Keratinocyte (primary cell): ENCODE measurements at regions not wholly inside any gene's neighbourhood (a gene's known extent, or its start where the extent isn't known, plus 50 kb on each side); places are given as distances from the start of the nearest gene placed in this dataset.

ENCODE experiments used
- DNase-seq: peaks from one replicate; pipeline ENCODE4 v3.0.0-alpha.2; 2011; ENCODE audit warnings: low read depth, missing footprints, low spot score
- FAIRE-seq: peaks from 2 replicates; lab custom pipeline; 2011; peaks lifted over from hg19 to GRCh38; lab: Jason Lieb, UNC
- H2AFZ ChIP-seq: 2 replicates; pipeline ENCODE4 v1.6.0; 2012; ENCODE audit warnings: low read length, control low read depth, inconsistent platforms; ENCODE audit not compliant: control insufficient read depth
- H3K27ac ChIP-seq: 2 replicates; pipeline ENCODE4 v1.5.1; 2011; ENCODE audit warnings: low read length; ENCODE audit not compliant: control insufficient read depth, insufficient read depth
- H3K27me3 ChIP-seq: 3 replicates; pipeline ENCODE4 v1.6.0; 2011; ENCODE audit warnings: low read length; ENCODE audit not compliant: control insufficient read depth, insufficient read depth; ENCODE audit errors: extremely low read depth
- H3K36me3 ChIP-seq, 2 experiments: 2 replicates in 1 of 2; 3 replicates in 1 of 2; pipeline ENCODE4 v1.5.1; 2011; ENCODE audit warnings: low read length in 2 of 2, mild to moderate bottlenecking in 1 of 2; ENCODE audit not compliant: control insufficient read depth in 2 of 2, insufficient read depth in 2 of 2; ENCODE audit errors: extremely low read depth in 1 of 2
- H3K4me1 ChIP-seq: 3 replicates; pipeline ENCODE4 v1.5.1; 2011; ENCODE audit warnings: low read length; ENCODE audit not compliant: control insufficient read depth, insufficient read depth; ENCODE audit errors: extremely low read depth
- H3K4me2 ChIP-seq: 3 replicates; pipeline ENCODE4 v1.6.0; 2011; ENCODE audit warnings: low read depth, low read length; ENCODE audit not compliant: control insufficient read depth, insufficient read depth; ENCODE audit errors: extremely low read depth
- H3K4me3 ChIP-seq, 3 experiments: fragments of 200-600 bp in 1 of 3; sonication (generic) in 1 of 3; 2 replicates in 2 of 3; 3 replicates in 1 of 3; pipeline ENCODE4 v1.5.1; 2011 to 2016; ENCODE audit warnings: low read length in 3 of 3, mild to moderate bottlenecking in 3 of 3, control low read depth in 2 of 3, inconsistent platforms in 1 of 3, low read depth in 1 of 3, mixed read lengths in 1 of 3, mixed run types in 1 of 3, moderate library complexity in 1 of 3; ENCODE audit not compliant: control insufficient read depth in 2 of 3, insufficient read depth in 2 of 3; ENCODE audit errors: extremely low read depth in 1 of 3
- H3K79me2 ChIP-seq: 2 replicates; pipeline ENCODE4 v1.6.0; 2012; ENCODE audit warnings: low read length; ENCODE audit not compliant: control insufficient read depth, insufficient read depth
- H3K9ac ChIP-seq: 3 replicates; pipeline ENCODE4 v1.6.0; 2011; ENCODE audit warnings: low read length; ENCODE audit not compliant: control insufficient read depth, insufficient read depth; ENCODE audit errors: extremely low read depth
- H3K9me1 ChIP-seq: 3 replicates; pipeline ENCODE4 v1.6.0; 2011; ENCODE audit warnings: low read length; ENCODE audit not compliant: control insufficient read depth, insufficient read depth; ENCODE audit errors: extremely low read depth
- H3K9me3 ChIP-seq: 2 replicates; pipeline ENCODE4 v1.5.1; 2012; ENCODE audit warnings: low read depth, low read length; ENCODE audit not compliant: control insufficient read depth
- H4K20me1 ChIP-seq: 3 replicates; pipeline ENCODE4 v1.6.0; 2011; ENCODE audit warnings: low read length; ENCODE audit not compliant: control insufficient read depth, insufficient read depth; ENCODE audit errors: extremely low read depth
- CTCF ChIP-seq, 3 experiments: IDR thresholded peaks in 1 of 3; conservative IDR thresholded peaks in 1 of 3; optimal IDR thresholded peaks in 1 of 3; 2 replicates in 2 of 3; 3 replicates in 1 of 3; pipeline versions ENCODE3 to v1.5.1; 2011; ENCODE audit warnings: low read length in 3 of 3, mild to moderate bottlenecking in 3 of 3, moderate library complexity in 2 of 3, control low read depth in 1 of 3, inconsistent platforms in 1 of 3; ENCODE audit not compliant: insufficient read depth in 2 of 3; ENCODE audit errors: extremely low read depth in 1 of 3
- EZH2 ChIP-seq: IDR thresholded peaks from one replicate; pipeline ENCODE4 v1.6.1; 2012; ENCODE audit warnings: inconsistent platforms, mild to moderate bottlenecking, low read length, moderate library complexity
- dilution Hi-C: fragments of 300-500 bp; cut with MboI; formaldehyde crosslinking; loops from one replicate; pipeline ENCODE4 v1.7.0; 2020; ENCODE audit warnings: low sequenced_read_pairs; ENCODE audit not compliant: extremely low pct_ligation_motif_present

- Histone ChIP-seq H4K20me1 (no peaks in the 10 kb centered on the region), H3K36me3 (no peaks in the 10 kb centered on the region), H3K4me3 (no peak overlapping the region), H3K9me3 (no peaks in the 10 kb centered on the region), H3K4me1 (no peaks in the 10 kb centered on the region), H3K27me3 (no peaks in the 10 kb centered on the region), H3K9me1 (no peaks in the 10 kb centered on the region), H3K9ac (no peak overlapping the region), H3K4me2 (no peak overlapping the region), H3K79me2 (no peaks in the 10 kb centered on the region), H2AFZ (no peak overlapping the region), H3K27ac (no peak overlapping the region)
- DNase-seq = no peak
- TF ChIP-seq CTCF (optimal IDR thresholded peaks at IDR 0.05 in 1 of 3, IDR thresholded peaks at IDR 0.05 in 1 of 3, conservative IDR thresholded peaks at IDR 0.05 in 1 of 3; ENCODE audit: extremely low read depth in 1 of 3, insufficient read depth in 2 of 3, low read length in 3 of 3) = no peak
- FAIRE-seq = no peak
- dilution Hi-C loops = no loop called here
Observed at GRCh38 chr1:82948386-82948785, 1050.5 kb downstream of the TTLL7 start.

DNA sequence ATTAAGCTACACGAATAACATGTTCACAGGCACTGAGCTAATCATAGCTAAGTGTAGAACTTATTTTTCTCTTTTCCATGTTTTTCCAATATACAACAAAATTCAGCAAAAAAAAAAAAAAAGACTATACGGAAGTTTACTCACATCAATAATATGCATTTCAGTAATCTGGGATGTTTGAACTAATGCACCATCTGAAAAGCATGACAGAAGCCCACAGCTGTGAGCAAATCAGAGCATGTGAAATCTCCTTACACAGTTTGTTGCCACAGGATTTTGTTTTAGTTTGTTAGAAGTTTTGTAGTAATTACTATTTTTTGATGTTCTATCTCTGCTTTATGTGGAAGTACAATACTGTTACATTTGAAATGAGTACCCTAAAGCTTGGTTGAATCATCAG, 1051.7 kb downstream of the TTLL7 start:
- Histone ChIP-seq H3K27ac (no peak overlapping the region), H3K9me3 (no peaks in the 10 kb centered on the region), H4K20me1 (no peaks in the 10 kb centered on the region), H3K36me3 (no peaks in the 10 kb centered on the region), H3K27me3 (no peaks in the 10 kb centered on the region), H3K4me3 (no peak overlapping the region), H3K79me2 (no peaks in the 10 kb centered on the region), H2AFZ (no peak overlapping the region), H3K4me1 (no peaks in the 10 kb centered on the region), H3K9ac (no peak overlapping the region), H3K9me1 (no peaks in the 10 kb centered on the region), H3K4me2 (no peak overlapping the region)
- DNase-seq (no peak), FAIRE-seq (no peak)
- dilution Hi-C loops = no loop called here
- TF ChIP-seq EZH2 (no peak), CTCF (optimal IDR thresholded peaks at IDR 0.05 in 1 of 3, IDR thresholded peaks at IDR 0.05 in 1 of 3, conservative IDR thresholded peaks at IDR 0.05 in 1 of 3; ENCODE audit: extremely low read depth in 1 of 3, insufficient read depth in 2 of 3, low read length in 3 of 3) (no peak)
